Panc1 (cell line): ENCODE measurements at regions not wholly inside any gene's neighbourhood (a gene's known extent, or its start where the extent isn't known, plus 50 kb on each side); places are given as distances from the start of the nearest gene placed in this dataset.

Experiments used
- ATAC-seq: fragments of 200-7000 bp; cut with Tn5 transposase; 2 replicates; pipeline ENCODE4 v1.9.1; 2020; ENCODE audit warnings: mild to moderate bottlenecking, moderate library complexity
- BruUV-seq: library from RNA; stranded (reverse); fragments of 400-500 nt; replicated peaks from 2 replicates; lab custom pipeline; 2021; lab: Mats Ljungman, UMichigan
- CTCF ChIA-PET: fragments of 300-600 bp; sonication (Branson Sonifier 250); formaldehyde crosslinking; loops from one replicate; lab custom pipeline; 2022; ENCODE audit warnings: antibody characterized with exemption; lab: Charles Lee
- POLR2A ChIA-PET: fragments of 300-600 bp; sonication (Branson Sonifier 250); formaldehyde crosslinking; loops from one replicate; lab custom pipeline; 2022; ENCODE audit warnings: antibody characterized with exemption; lab: Charles Lee
- DNase-seq: peaks from one replicate; pipeline ENCODE4 v3.0.0-alpha.2; 2010; ENCODE audit warnings: low read depth, low spot score
- H3K27ac ChIP-seq: 2 replicates; pipeline ENCODE4 v1.5.1; 2011; ENCODE audit warnings: mild to moderate bottlenecking, low read length, inconsistent platforms
- H3K27me3 ChIP-seq: fragments of 200-500 bp; sonication (Bioruptor generic); 2 replicates; pipeline ENCODE4 v1.6.0; 2014; ENCODE audit warnings: low read length, inconsistent platforms; ENCODE audit not compliant: control insufficient read depth, insufficient read depth
- H3K36me3 ChIP-seq: fragments of 200-500 bp; sonication (Bioruptor generic); 2 replicates; pipeline ENCODE4 v1.5.1; 2014; ENCODE audit warnings: inconsistent platforms, mild to moderate bottlenecking, low read length, moderate library complexity; ENCODE audit not compliant: control insufficient read depth, insufficient read depth
- H3K4me1 ChIP-seq: 2 replicates; pipeline ENCODE4 v1.5.1; 2011; ENCODE audit warnings: inconsistent platforms, mild to moderate bottlenecking, low read length, moderate library complexity; ENCODE audit not compliant: control insufficient read depth, insufficient read depth
- H3K4me3 ChIP-seq, 2 experiments: 2 replicates each; pipeline ENCODE4 v1.5.1; 2011 to 2012; ENCODE audit warnings: low read depth in 2 of 2, low read length in 2 of 2, mild to moderate bottlenecking in 2 of 2, inconsistent platforms in 1 of 2, moderate library complexity in 1 of 2
- H3K9me3 ChIP-seq: fragments of 200-500 bp; sonication (Bioruptor generic); 2 replicates; pipeline ENCODE4 v1.5.1; 2014; ENCODE audit warnings: low read depth, mild to moderate bottlenecking, inconsistent platforms, low read length, moderate library complexity; ENCODE audit not compliant: control insufficient read depth, insufficient read depth
- CTCF ChIP-seq: fragments of 450-650 bp; IDR thresholded peaks from 2 replicates; pipeline ENCODE4 v1.5.1; 2017; ENCODE audit warnings: mild to moderate bottlenecking
- POLR2AphosphoS5 ChIP-seq: IDR thresholded peaks from 2 replicates; pipeline ENCODE4 v1.6.1; 2012; ENCODE audit warnings: mild to moderate bottlenecking, low read depth, low read length, moderate library complexity
- REST ChIP-seq, 2 experiments: IDR thresholded peaks; 2 replicates each; pipeline ENCODE4 v1.6.1; 2011 to 2012; ENCODE audit warnings: low read depth in 2 of 2, control low read depth in 1 of 2, low read length in 1 of 2, mild to moderate bottlenecking in 1 of 2, moderate library complexity in 1 of 2; ENCODE audit not compliant: insufficient read depth in 1 of 2
- SIN3A ChIP-seq: IDR thresholded peaks from 2 replicates; pipeline ENCODE4 v1.6.1; 2012; ENCODE audit warnings: low read depth, mild to moderate bottlenecking, low read length, moderate library complexity, borderline replicate concordance; ENCODE audit not compliant: insufficient read depth
- TCF7L2 ChIP-seq: IDR thresholded peaks from 2 replicates; pipeline ENCODE4 v1.6.1; 2011; ENCODE audit warnings: mild to moderate bottlenecking, low read depth, low read length, inconsistent platforms
- in situ Hi-C: cut with HindIII; loops from 2 replicates; pipeline ENCODE4 v1.10.0; 2016; ENCODE audit warnings: low sequenced_read_pairs, low pct_unique_long_range_greater_than_20kb
- intact Hi-C: fragments of 100-400 bp; cut with micrococcal nuclease; formaldehyde crosslinking; loops from one replicate; pipeline ENCODE4 v1.10.0; 2022; ENCODE audit not compliant: unreplicated experiment

- no peaks in the 10 kb centered on the region for H3K36me3 ChIP-seq
- no peak for TF ChIP-seq TCF7L2
- TF ChIP-seq CTCF, result no peak
- TF ChIP-seq POLR2AphosphoS5, result no peak
- H3K27ac ChIP-seq, result no peak overlapping the region
- intact Hi-C loops, result no loop called here
- ATAC-seq (no peak), DNase-seq (no peak)
- H3K4me1 ChIP-seq, result no peaks in the 10 kb centered on the region
- in situ Hi-C loops, result no loop called here
- BruUV-seq, result no TSS peak
- ChIA-PET CTCF (no interaction called here), POLR2A (no interaction called here)
- H3K9me3 ChIP-seq, result no peaks in the 10 kb centered on the region
- H3K4me3 ChIP-seq, result no peak overlapping the region
- no peaks in the 10 kb centered on the region for H3K27me3 ChIP-seq
These were observed 218.2 kb upstream of the CCDC179 start for GRCh38 chr11:23078289-23078971.

- no peak overlapping the region for H3K27ac ChIP-seq
- in situ Hi-C loops, result no loop called here
- CTCF ChIA-PET, result no interaction called here
- H3K4me1 ChIP-seq, result no peaks in the 10 kb centered on the region
- no peak for ATAC-seq
- H3K4me3 ChIP-seq, result no peak overlapping the region
- POLR2A ChIA-PET, result no interaction called here
- no peaks in the 10 kb centered on the region for H3K9me3 ChIP-seq
- no peak for DNase-seq
- no peaks in the 10 kb centered on the region for H3K36me3 ChIP-seq
- no TSS peak for BruUV-seq
- intact Hi-C loops, result no loop called here
- H3K27me3 ChIP-seq, result no peaks in the 10 kb centered on the region
- no peak for TF ChIP-seq SIN3A
- no peak for TF ChIP-seq CTCF
- no peak for TF ChIP-seq POLR2AphosphoS5
- TF ChIP-seq TCF7L2, result no peak
- TF ChIP-seq REST (IDR thresholded peaks at IDR 0.05; ENCODE audit: insufficient read depth in 1 of 2, low read depth in 2 of 2, low read length in 1 of 2), result no peak
These were observed 219.1 kb upstream of the CCDC179 start for GRCh38 chr11:23079382-23079813.
